NCI-H1105 (cell line): ENCODE measurements at regions not wholly inside any gene's neighbourhood (a gene's known extent, or its start where the extent isn't known, plus 50 kb on each side); places are given as distances from the start of the nearest gene placed in this dataset.
"Not testable (repeated sequence)": the region's sequence is repeated elsewhere in the genome, so short reads cannot be mapped to it uniquely, and the experiment has no call there.

Source experiments
- DNase-seq: peaks from one replicate; lab custom pipeline; 2025; lab: John Stamatoyannopoulos, UW

GRCh38 chr10:3876350-3876962 lies 91.4 kb upstream of the KLF6 start:
- no peak for DNase-seq

GRCh38 chr10:3875842-3876235 lies 90.8 kb upstream of the KLF6 start:
- DNase-seq: no peak

GRCh38 chr10:3874990-3875841 lies 90.2 kb upstream of the KLF6 start:
- no peak for DNase-seq

- not testable (repeated sequence) for DNase-seq
These were observed 89.6 kb upstream of the KLF6 start for GRCh38 chr10:3874610-3874989.

- no peak for DNase-seq
These were observed 88.9 kb upstream of the KLF6 start for GRCh38 chr10:3873728-3874461.

GRCh38 chr10:3872712-3873329 lies 87.8 kb upstream of the KLF6 start:
- DNase-seq: no peak

GRCh38 chr10:3871424-3871996 lies 86.5 kb upstream of the KLF6 start:
- DNase-seq: no peak

- DNase-seq: no peak
These were observed 84.0 kb upstream of the KLF6 start for GRCh38 chr10:3869036-3869435.

GRCh38 chr10:3868271-3868664 lies 83.3 kb upstream of the KLF6 start:
- DNase-seq: no peak

- no peak for DNase-seq
These were observed 82.7 kb upstream of the KLF6 start for GRCh38 chr10:3867454-3868270.

- DNase-seq: no peak
These were observed 81.3 kb upstream of the KLF6 start for GRCh38 chr10:3866332-3866731.

GRCh38 chr10:3865565-3865964 lies 80.6 kb upstream of the KLF6 start:
- no peak for DNase-seq

GRCh38 chr10:3861795-3862194 lies 76.8 kb upstream of the KLF6 start:
- no peak for DNase-seq

GRCh38 chr10:3858051-3858845 lies 73.2 kb upstream of the KLF6 start:
- DNase-seq: no peak

GRCh38 chr10:3857318-3857717 lies 72.3 kb upstream of the KLF6 start:
- no peak for DNase-seq

- DNase-seq: no peak
These were observed 71.6 kb upstream of the KLF6 start for GRCh38 chr10:3856593-3856992.

GRCh38 chr10:3853547-3854303 lies 68.7 kb upstream of the KLF6 start:
- no peak for DNase-seq

GRCh38 chr10:3853016-3853415 lies 68.0 kb upstream of the KLF6 start:
- no peak for DNase-seq

GRCh38 chr10:3852147-3852904 lies 67.3 kb upstream of the KLF6 start:
- DNase-seq: no peak
